Ascending aorta (tissue), 2 donors: ENCODE measurements at regions not wholly inside any gene's neighbourhood (a gene's known extent, or its start where the extent isn't known, plus 50 kb on each side); places are given as distances from the start of the nearest gene placed in this dataset.

ENCODE experiments used
- DNase-seq, 2 donors: peaks; one replicate each; pipeline ENCODE4 v3.0.0-alpha.2; 2019; ENCODE audit warnings: low spot score in 2 of 2
- H3K27ac ChIP-seq, 2 donors: fragments of 200-600 bp; sonication (generic); one replicate each; pipeline ENCODE4 v1.5.1; 2016 to 2017; ENCODE audit warnings: mild to moderate bottlenecking in 1 of 2
- H3K27me3 ChIP-seq: fragments of 200-600 bp; sonication (generic); one replicate; pipeline ENCODE4 v1.5.1; 2017
- H3K36me3 ChIP-seq, 2 donors: fragments of 200-600 bp; sonication (generic); one replicate each; pipeline ENCODE4 v1.5.1; 2016
- H3K4me1 ChIP-seq, 2 donors: fragments of 200-600 bp; sonication (generic); one replicate each; pipeline ENCODE4 v1.5.1; 2016 to 2017; ENCODE audit warnings: mild to moderate bottlenecking in 1 of 2
- H3K4me3 ChIP-seq, 2 donors: fragments of 200-600 bp; sonication (generic); one replicate each; pipeline ENCODE4 v1.5.1; 2016 to 2017; ENCODE audit warnings: mild to moderate bottlenecking in 1 of 2
- H3K9me3 ChIP-seq, 2 donors: fragments of 200-600 bp; sonication (generic); one replicate each; pipeline ENCODE4 v1.5.1; 2016
- CTCF ChIP-seq, 3 experiments: fragments of 200-600 bp in 2 of 3; fragments of 450-650 bp in 1 of 3; sonication (generic) in 2 of 3; IDR thresholded peaks; one replicate each; pipeline ENCODE4 v1.5.1; 2016 to 2019; ENCODE audit warnings: antibody characterized with exemption in 3 of 3, mild to moderate bottlenecking in 1 of 3, moderate library complexity in 1 of 3
- intact Hi-C: fragments of 100-400 bp; cut with DNase I; formaldehyde crosslinking; loops from one replicate; pipeline ENCODE4 v1.15.1; 2023

DNA sequence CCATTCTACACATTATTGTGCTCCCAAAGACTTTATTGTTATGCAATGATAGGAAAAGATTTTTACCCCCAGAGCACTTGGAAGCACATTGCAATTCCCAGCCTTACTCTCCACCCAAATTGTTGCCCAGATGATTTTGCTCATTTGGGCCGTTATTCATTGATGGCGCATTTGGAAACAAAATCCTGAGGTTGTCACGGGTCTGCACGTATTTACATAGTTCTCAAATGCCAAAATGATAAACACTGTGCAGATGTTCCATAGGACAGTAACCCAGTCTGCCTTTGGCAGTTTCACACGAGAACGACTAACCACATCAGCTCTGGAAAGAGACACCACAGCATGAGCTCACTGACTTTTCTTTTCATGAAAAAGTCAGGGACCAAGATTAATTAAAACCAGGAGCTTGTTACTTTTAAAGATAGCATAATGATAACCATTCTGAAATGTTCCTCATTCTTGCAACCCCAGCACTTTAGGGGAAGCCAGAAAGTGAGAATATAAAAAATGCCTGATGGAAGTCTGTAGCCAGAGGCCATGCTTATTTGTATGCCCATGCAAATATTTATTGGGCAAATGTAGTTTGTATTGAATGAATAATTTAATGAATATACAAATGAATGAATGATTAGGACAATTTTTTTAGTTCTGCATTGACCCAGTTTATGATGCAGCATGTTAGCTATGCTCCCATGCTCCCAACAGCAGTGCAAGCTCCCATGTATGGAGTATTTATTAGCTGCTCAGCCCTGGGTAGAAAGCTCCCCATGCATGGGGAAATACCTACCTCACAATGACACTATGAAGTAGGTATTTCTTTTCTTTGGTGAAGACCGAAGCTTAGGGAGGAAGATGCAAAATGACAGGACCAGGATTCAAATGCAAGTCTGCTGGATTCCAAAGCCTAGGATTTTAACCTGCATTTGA is 84.6 kb downstream of the MAIP1 start:
- DNase-seq = no peak
- no peaks in the 10 kb centered on the region for H3K27me3 ChIP-seq
- intact Hi-C loops = no loop called here

DNA sequence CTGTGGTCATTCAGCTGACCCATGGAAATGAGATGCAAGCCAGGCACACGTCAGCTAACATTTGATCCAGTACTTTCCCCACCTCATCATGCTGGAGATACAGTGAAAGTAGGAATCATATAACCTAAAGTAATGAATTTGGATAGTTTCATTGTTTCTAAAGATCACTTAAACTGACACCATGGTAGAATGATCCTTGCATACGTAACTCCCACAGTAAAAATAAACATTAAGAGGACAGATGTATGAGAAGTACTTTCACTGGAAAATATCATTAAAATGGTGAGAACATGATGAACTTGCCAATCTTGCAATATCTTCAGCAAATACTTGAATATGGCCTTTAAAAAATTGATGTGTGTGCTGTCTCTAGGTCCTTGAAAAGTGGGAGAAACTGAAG is 85.4 kb downstream of the MAIP1 start:
- no peak overlapping the region for H3K4me3 ChIP-seq
- no peak for DNase-seq
- H3K27ac ChIP-seq = no peak overlapping the region
- H3K36me3 ChIP-seq = no peaks in the 10 kb centered on the region
- TF ChIP-seq CTCF (IDR thresholded peaks at IDR 0.05) = no peak
- intact Hi-C loops = no loop called here
- H3K4me1 ChIP-seq = no peaks in the 10 kb centered on the region
- H3K9me3 ChIP-seq = peaks cover 0 to 9% of the 10 kb centered on the region in 2 donors
- H3K27me3 ChIP-seq = no peaks in the 10 kb centered on the region

More for the DNA sequence above, 84.6 kb downstream of the MAIP1 start:
- Histone ChIP-seq H3K4me1 (no peaks in the 10 kb centered on the region), H3K9me3 (peaks cover 0 to under 1% of the 10 kb centered on the region in 2 donors), H3K36me3 (no peaks in the 10 kb centered on the region), H3K4me3 (no peak overlapping the region), H3K27ac (no peak overlapping the region)
- TF ChIP-seq CTCF (IDR thresholded peaks at IDR 0.05) = no peak

DNA sequence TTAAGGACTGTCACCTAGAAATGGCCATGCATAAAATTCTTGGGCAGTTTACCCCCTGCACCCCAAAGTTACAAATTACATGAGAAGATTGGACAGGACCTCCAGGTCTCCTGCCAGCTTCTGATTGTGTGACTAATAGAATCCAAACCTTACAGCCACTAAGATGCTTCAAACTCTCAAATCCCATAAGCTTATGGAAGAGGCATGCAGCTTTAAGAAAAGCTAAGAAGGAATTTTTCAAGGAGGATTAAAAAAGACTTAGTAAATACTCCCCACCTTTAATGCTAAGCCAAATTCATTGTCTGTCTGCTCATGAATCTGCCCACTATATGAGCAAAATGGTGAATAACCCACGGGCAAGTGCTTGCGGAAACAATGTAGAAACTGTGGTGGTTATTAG is 86.3 kb downstream of the MAIP1 start:
- Histone ChIP-seq H3K9me3 (peaks cover 0 to 12% of the 10 kb centered on the region in 2 donors), H3K4me3 (no peak overlapping the region), H3K36me3 (no peaks in the 10 kb centered on the region), H3K27ac (no peak overlapping the region), H3K4me1 (no peaks in the 10 kb centered on the region), H3K27me3 (no peaks in the 10 kb centered on the region)
- intact Hi-C loops = no loop called here
- no peak for TF ChIP-seq CTCF (IDR thresholded peaks at IDR 0.05)
- DNase-seq = no peak

GRCh38 chr2:200042102-200042735 is 86.8 kb downstream of the MAIP1 start:
- Histone ChIP-seq H3K9me3 (peaks cover 0 to 13% of the 10 kb centered on the region in 2 donors), H3K4me3 (no peak overlapping the region), H3K27me3 (no peaks in the 10 kb centered on the region), H3K4me1 (no peaks in the 10 kb centered on the region), H3K27ac (no peak overlapping the region), H3K36me3 (no peaks in the 10 kb centered on the region)
- intact Hi-C loops = no loop called here
- no peak for DNase-seq
- TF ChIP-seq CTCF (IDR thresholded peaks at IDR 0.05) = no peak

- Histone ChIP-seq H3K9me3 (peaks cover 0 to 13% of the 10 kb centered on the region in 2 donors), H3K4me3 (no peak overlapping the region), H3K36me3 (no peaks in the 10 kb centered on the region), H3K27me3 (no peaks in the 10 kb centered on the region), H3K4me1 (no peaks in the 10 kb centered on the region), H3K27ac (no peak overlapping the region)
- TF ChIP-seq CTCF (IDR thresholded peaks at IDR 0.05) = no peak
- no peak for DNase-seq
- intact Hi-C loops = no loop called here
Measured at GRCh38 chr2:200042944-200043343, 87.6 kb downstream of the MAIP1 start.
